ENCODE measurements at regions not wholly inside any gene's neighbourhood (a gene's known extent, or its start where the extent isn't known, plus 50 kb on each side); places are given as distances from the start of the nearest gene placed in this dataset.

DNA sequence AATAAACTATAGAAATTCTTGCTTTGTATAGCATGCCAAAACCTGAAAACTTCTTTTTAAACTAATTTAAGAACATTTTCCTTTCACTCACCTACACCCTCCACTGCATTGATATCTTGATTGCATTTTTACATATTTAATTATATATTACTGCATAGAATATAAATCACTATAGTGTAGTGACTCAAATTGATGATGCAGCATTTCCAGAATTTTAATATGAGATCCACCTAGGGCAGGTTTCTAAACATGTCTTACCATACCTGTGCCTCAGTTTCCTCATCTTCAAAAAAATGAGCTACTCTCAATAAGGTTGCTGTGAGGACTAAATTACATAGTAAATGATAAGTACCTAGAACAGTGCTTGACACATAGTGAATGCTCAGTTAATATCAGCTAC, 881.5 kb downstream of the RPS29 start:
- no peak for TF ChIP-seq POLR2AphosphoS5 (IDR thresholded peaks at IDR 0.05)
- TF ChIP-seq, protein P1, sequence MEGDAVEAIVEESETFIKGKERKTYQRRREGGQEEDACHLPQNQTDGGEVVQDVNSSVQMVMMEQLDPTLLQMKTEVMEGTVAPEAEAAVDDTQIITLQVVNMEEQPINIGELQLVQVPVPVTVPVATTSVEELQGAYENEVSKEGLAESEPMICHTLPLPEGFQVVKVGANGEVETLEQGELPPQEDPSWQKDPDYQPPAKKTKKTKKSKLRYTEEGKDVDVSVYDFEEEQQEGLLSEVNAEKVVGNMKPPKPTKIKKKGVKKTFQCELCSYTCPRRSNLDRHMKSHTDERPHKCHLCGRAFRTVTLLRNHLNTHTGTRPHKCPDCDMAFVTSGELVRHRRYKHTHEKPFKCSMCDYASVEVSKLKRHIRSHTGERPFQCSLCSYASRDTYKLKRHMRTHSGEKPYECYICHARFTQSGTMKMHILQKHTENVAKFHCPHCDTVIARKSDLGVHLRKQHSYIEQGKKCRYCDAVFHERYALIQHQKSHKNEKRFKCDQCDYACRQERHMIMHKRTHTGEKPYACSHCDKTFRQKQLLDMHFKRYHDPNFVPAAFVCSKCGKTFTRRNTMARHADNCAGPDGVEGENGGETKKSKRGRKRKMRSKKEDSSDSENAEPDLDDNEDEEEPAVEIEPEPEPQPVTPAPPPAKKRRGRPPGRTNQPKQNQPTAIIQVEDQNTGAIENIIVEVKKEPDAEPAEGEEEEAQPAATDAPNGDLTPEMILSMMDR (IDR thresholded peaks at IDR 0.05), result no peak
- TF ChIP-seq POLR2A (IDR thresholded peaks at IDR 0.05), result no peak
- no peak for TF ChIP-seq EP300 (IDR thresholded peaks at IDR 0.05)

All from upper lobe of left lung (tissue), 4 donors.